RWPE1 (cell line): ENCODE measurements at regions not wholly inside any gene's neighbourhood (a gene's known extent, or its start where the extent isn't known, plus 50 kb on each side); places are given as distances from the start of the nearest gene placed in this dataset.
A peak's percentile ranks its signal among the peaks of the same experiment; 100 is the strongest.

Experiments used
- CTCF ChIA-PET: fragments of 350-600 bp; sonication (Branson Sonifier 250); formaldehyde crosslinking; extraction: SDS; loops from one replicate; lab custom pipeline; 2021; lab: Yijun Ruan, JAX
- POLR2A ChIA-PET: fragments of 400-600 bp; formaldehyde crosslinking; extraction: SDS; loops from one replicate; lab custom pipeline; 2020; ENCODE audit warnings: antibody characterized with exemption; ENCODE audit not compliant: low non-redundant PET; lab: Yijun Ruan, JAX
- DNase-seq: peaks from one replicate; pipeline ENCODE4 v3.0.0; 2012; ENCODE audit warnings: low spot score
- H3K27ac ChIP-seq: fragments of 450-650 bp; 2 replicates; pipeline ENCODE4 v1.5.1; 2017
- CTCF ChIP-seq: fragments of 450-650 bp; conservative IDR thresholded peaks from 2 replicates; pipeline ENCODE4 v1.5.1; 2017; ENCODE audit warnings: low read depth, mild to moderate bottlenecking

GRCh38 chr1:221448585-221449175 lies 293.2 kb downstream of the DUSP10 start:
- CTCF ChIA-PET: interaction anchor here (0.6 to 0.9 kb wide), 2 partner anchors 13 to 31 kb away, joined by 4 to 5 read pairs; no protein-coding TSS in a partner anchor

GRCh38 chr1:221449194-221449593 lies 292.7 kb downstream of the DUSP10 start:
- no peak for TF ChIP-seq CTCF
- no peak for DNase-seq
- ChIA-PET CTCF (no interaction called here), POLR2A (no interaction called here)
- H3K27ac ChIP-seq: no peak overlapping the region

More at GRCh38 chr1:221448585-221449175, 293.2 kb downstream of the DUSP10 start:
- POLR2A ChIA-PET: interaction anchor here (0.6 kb wide), 1 partner anchor 294 kb away, joined by 3 read pairs; no protein-coding TSS in a partner anchor
- DNase-seq: no peak
- no peak for TF ChIP-seq CTCF
- H3K27ac ChIP-seq: no peak overlapping the region

- peak; percentile 29 for DNase-seq
- TF ChIP-seq CTCF: no peak
- ChIA-PET POLR2A (no interaction called here), CTCF (no interaction called here)
- H3K27ac ChIP-seq: no peak overlapping the region
Measured at GRCh38 chr1:221449801-221450470, 292.0 kb downstream of the DUSP10 start.

GRCh38 chr1:221451741-221452140 lies 290.1 kb downstream of the DUSP10 start:
- CTCF ChIA-PET: no interaction called here
- no peak for DNase-seq
- no peak overlapping the region for H3K27ac ChIP-seq
- POLR2A ChIA-PET: no interaction called here
- TF ChIP-seq CTCF: no peak

GRCh38 chr1:221454096-221454495 lies 287.8 kb downstream of the DUSP10 start:
- H3K27ac ChIP-seq: no peak overlapping the region
- POLR2A ChIA-PET: no interaction called here
- CTCF ChIA-PET: no interaction called here
- no peak for TF ChIP-seq CTCF
- DNase-seq: no peak

- ChIA-PET CTCF (no interaction called here), POLR2A (no interaction called here)
- DNase-seq: no peak
- TF ChIP-seq CTCF: no peak
- no peak overlapping the region for H3K27ac ChIP-seq
Measured at GRCh38 chr1:221456918-221457317, 285.0 kb downstream of the DUSP10 start.
